MCF 10A (cell line): ENCODE measurements at regions not wholly inside any gene's neighbourhood (a gene's known extent, or its start where the extent isn't known, plus 50 kb on each side); places are given as distances from the start of the nearest gene placed in this dataset.
A peak's percentile ranks its signal among the peaks of the same experiment; 100 is the strongest.

Source experiments
- BruUV-seq: library from RNA; stranded (reverse); fragments of 400-500 nt; replicated peaks from 2 replicates; lab custom pipeline; 2021; lab: Mats Ljungman, UMichigan
- CTCF ChIA-PET: fragments of 300-600 bp; sonication (Branson Sonifier 250); formaldehyde crosslinking; extraction: SDS; loops from one replicate; lab custom pipeline; 2021; ENCODE audit warnings: antibody characterized with exemption, inconsistent platforms; lab: Yijun Ruan, JAX
- POLR2A ChIA-PET: fragments of 300-600, 350-650 bp; sonication (Branson Sonifier 250); formaldehyde crosslinking; extraction: SDS; loops from one replicate; lab custom pipeline; 2020; ENCODE audit warnings: antibody characterized with exemption, inconsistent platforms; lab: Yijun Ruan, JAX
- DNase-seq: peaks from one replicate; pipeline ENCODE4 v3.0.0-alpha.2; 2018; ENCODE audit not compliant: unreplicated experiment
- H3K27ac Mint-ChIP-seq: one replicate; pipeline ENCODE4 v1.8.0; 2022; ENCODE audit warnings: mild to moderate bottlenecking, low read depth, mixed read lengths; ENCODE audit not compliant: unreplicated experiment
- H3K27me3 Mint-ChIP-seq: one replicate; pipeline ENCODE4 v1.8.0; 2022; ENCODE audit warnings: mixed read lengths; ENCODE audit not compliant: insufficient read depth, unreplicated experiment
- H3K36me3 Mint-ChIP-seq: one replicate; pipeline ENCODE4 v1.8.0; 2022; ENCODE audit warnings: mild to moderate bottlenecking, moderate library complexity, mixed read lengths; ENCODE audit not compliant: insufficient read depth, unreplicated experiment
- H3K4me1 Mint-ChIP-seq: one replicate; pipeline ENCODE4 v1.8.0; 2022; ENCODE audit warnings: mixed read lengths; ENCODE audit not compliant: insufficient read depth, unreplicated experiment
- H3K4me3 Mint-ChIP-seq: one replicate; pipeline ENCODE4 v1.8.0; 2022; ENCODE audit warnings: mild to moderate bottlenecking, moderate library complexity, mixed read lengths; ENCODE audit not compliant: unreplicated experiment
- H3K9me3 Mint-ChIP-seq: one replicate; pipeline ENCODE4 v1.8.0; 2022; ENCODE audit warnings: mixed read lengths; ENCODE audit not compliant: unreplicated experiment
- intact Hi-C: fragments of 100-400 bp; cut with micrococcal nuclease; formaldehyde crosslinking; loops from 2 replicates; pipeline ENCODE4 v1.14.1; 2022
- TF ChIP-seq, protein P1 (sequence below): fragments of 200-600 bp; IDR thresholded peaks from one replicate; pipeline ENCODE4 v1.8.0; 2022; ENCODE audit warnings: antibody characterized with exemption, mild to moderate bottlenecking; ENCODE audit not compliant: unreplicated experiment

DNA sequence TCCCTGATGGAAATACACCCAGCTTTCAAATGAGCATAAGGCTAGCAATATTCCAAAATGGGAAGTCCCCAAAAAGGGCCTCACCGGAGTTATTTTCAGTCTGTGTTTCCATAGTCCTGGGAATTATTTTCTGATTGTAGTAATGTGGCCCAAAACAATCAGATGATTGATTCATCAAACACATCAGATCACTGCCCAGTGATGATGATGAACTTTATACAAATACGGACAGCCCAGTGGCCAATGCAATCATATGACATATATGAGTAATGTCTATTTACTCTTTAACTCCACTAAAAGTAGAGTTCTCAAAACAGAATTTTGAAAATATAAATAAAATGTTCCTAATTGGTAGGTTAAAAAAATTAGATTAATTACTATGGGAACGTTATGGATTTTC is 467.8 kb downstream of the ZNF608 start:
- TF ChIP-seq, protein P1, sequence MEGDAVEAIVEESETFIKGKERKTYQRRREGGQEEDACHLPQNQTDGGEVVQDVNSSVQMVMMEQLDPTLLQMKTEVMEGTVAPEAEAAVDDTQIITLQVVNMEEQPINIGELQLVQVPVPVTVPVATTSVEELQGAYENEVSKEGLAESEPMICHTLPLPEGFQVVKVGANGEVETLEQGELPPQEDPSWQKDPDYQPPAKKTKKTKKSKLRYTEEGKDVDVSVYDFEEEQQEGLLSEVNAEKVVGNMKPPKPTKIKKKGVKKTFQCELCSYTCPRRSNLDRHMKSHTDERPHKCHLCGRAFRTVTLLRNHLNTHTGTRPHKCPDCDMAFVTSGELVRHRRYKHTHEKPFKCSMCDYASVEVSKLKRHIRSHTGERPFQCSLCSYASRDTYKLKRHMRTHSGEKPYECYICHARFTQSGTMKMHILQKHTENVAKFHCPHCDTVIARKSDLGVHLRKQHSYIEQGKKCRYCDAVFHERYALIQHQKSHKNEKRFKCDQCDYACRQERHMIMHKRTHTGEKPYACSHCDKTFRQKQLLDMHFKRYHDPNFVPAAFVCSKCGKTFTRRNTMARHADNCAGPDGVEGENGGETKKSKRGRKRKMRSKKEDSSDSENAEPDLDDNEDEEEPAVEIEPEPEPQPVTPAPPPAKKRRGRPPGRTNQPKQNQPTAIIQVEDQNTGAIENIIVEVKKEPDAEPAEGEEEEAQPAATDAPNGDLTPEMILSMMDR, result no peak
- intact Hi-C loops, result no loop called here
- Mint-ChIP-seq H3K9me3 (no peaks in the 10 kb centered on the region), H3K27ac (no peak overlapping the region), H3K36me3 (peaks cover 6% of the 10 kb centered on the region), H3K4me1 (peaks cover 11% of the 10 kb centered on the region), H3K4me3 (no peak overlapping the region), H3K27me3 (no peaks in the 10 kb centered on the region)
- ChIA-PET POLR2A (interaction anchor here (0.6 to 0.7 kb wide), 2 partner anchors 17 to 1734 kb away, joined by 3 to 5 read pairs; no protein-coding TSS in a partner anchor), CTCF (interaction anchor here (1.0 kb wide), 1 partner anchor 25 kb away, joined by 3 read pairs; no protein-coding TSS in a partner anchor)
- no TSS peak for BruUV-seq
- DNase-seq, result no peak

DNA sequence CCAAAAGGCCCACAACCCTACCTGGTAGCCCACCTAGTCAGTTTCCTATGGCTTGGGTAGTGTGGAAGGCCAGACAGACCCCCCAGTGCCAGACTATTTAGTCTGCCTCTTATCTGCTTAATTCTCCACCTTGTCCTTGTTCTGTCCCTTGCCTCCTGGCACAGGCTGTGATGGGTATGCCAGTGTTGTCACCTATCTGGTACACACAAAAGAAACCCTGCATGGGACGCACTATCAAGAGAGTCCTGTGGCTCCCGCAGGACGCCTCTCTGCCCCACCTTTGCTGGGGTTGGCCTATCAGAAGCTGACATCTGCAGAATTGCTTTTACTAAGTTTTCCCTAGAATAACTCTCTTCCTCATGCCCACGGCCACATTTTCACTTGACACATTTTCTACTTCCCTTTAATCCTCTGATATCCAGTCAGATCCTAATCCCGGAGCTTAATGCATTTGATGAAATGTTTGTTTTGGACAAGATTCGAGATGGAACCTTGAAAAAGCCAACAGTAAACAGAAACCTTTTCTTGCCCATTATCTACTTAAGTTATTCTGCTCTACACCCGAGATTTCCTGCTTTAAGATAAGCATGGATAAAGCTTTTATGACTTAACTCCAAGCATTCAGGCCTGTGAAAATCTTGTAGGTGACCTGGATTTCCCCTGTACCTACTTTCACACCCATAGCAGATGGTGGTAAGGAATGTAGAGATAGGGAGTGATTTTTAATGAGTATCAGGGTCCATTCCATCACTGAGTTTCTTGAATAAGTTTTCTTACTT is 468.5 kb downstream of the ZNF608 start:
- H3K4me1 Mint-ChIP-seq, result peaks cover 11% of the 10 kb centered on the region
- intact Hi-C loops, result no loop called here
- H3K27me3 Mint-ChIP-seq, result no peaks in the 10 kb centered on the region
- DNase-seq, result no peak
- TF ChIP-seq, protein P1, result no peak
- CTCF ChIA-PET, result no interaction called here
- no peaks in the 10 kb centered on the region for H3K9me3 Mint-ChIP-seq
- no peak overlapping the region for H3K4me3 Mint-ChIP-seq
- H3K27ac Mint-ChIP-seq, result no peak overlapping the region
- no TSS peak for BruUV-seq
- POLR2A ChIA-PET, result interaction anchor here (0.5 to 0.7 kb wide), 2 partner anchors 18 to 1468 kb away, joined by 3 read pairs; no protein-coding TSS in a partner anchor
- H3K36me3 Mint-ChIP-seq, result peaks cover 6% of the 10 kb centered on the region

DNA sequence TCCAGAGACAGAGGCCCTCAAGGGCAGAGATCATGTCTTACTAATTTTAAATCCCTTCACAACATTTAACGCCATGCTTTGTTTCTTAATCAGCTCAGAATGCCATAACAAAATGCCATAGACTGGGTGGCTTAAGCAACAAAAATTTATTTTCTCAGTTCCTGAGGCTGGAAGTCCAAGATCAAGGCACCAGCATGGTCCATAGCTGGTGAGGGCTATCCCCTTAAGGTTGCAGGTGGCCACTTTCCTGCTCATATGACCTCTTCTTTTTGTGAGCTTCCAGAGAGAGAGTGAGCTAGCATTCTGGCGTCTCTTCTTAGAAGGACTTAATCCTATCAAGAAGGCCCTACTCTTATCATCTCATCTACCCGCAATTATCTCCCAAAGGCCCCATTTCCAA is 470.3 kb downstream of the ZNF608 start:
- CTCF ChIA-PET, result no interaction called here
- TF ChIP-seq, protein P1, result no peak
- no peak for DNase-seq
- H3K27me3 Mint-ChIP-seq, result no peaks in the 10 kb centered on the region
- BruUV-seq, result no TSS peak
- no peaks in the 10 kb centered on the region for H3K9me3 Mint-ChIP-seq
- H3K4me1 Mint-ChIP-seq, result peaks cover 11% of the 10 kb centered on the region
- intact Hi-C loops, result no loop called here
- POLR2A ChIA-PET, result no interaction called here
- H3K27ac Mint-ChIP-seq, result no peak overlapping the region
- H3K4me3 Mint-ChIP-seq, result no peak overlapping the region
- H3K36me3 Mint-ChIP-seq, result peaks cover 6% of the 10 kb centered on the region

DNA sequence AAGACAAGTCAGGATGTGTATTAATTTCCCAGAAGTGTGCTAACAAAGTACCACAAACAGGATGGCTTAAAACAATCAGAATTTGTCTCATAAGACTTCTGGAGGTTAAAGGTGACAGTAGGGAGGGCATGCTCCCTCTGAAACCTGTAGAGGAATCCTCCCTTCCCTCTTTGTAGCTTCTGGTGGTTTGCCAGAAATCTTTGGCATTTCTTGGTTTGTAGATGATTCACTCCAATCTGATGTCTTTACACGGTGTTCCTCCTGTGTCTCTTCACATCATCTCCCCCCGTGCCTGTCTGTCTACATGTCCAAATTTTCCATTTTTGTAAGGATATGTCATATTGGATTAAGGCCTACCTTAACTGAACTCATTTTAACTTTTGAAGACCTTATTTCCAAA is 471.5 kb downstream of the ZNF608 start:
- no TSS peak for BruUV-seq
- Mint-ChIP-seq H3K36me3 (peaks cover 6% of the 10 kb centered on the region), H3K27ac (no peak overlapping the region), H3K4me3 (no peak overlapping the region), H3K4me1 (peaks cover 11% of the 10 kb centered on the region), H3K27me3 (no peaks in the 10 kb centered on the region), H3K9me3 (no peaks in the 10 kb centered on the region)
- ChIA-PET POLR2A (interaction anchor here (0.6 to 1.0 kb wide), 2 partner anchors 168 to 307 kb away, joined by 3 to 4 read pairs; no protein-coding TSS in a partner anchor), CTCF (interaction anchor here (0.6 kb wide), 1 partner anchor 603 kb away, joined by 3 read pairs; no protein-coding TSS in a partner anchor)
- intact Hi-C loops, result no loop called here
- DNase-seq, result peak; percentile 82
- TF ChIP-seq, protein P1, result no peak
